Tibial nerve (tissue), 4 donors: ENCODE measurements at regions not wholly inside any gene's neighbourhood (a gene's known extent, or its start where the extent isn't known, plus 50 kb on each side); places are given as distances from the start of the nearest gene placed in this dataset.

Experiments used
- EP300 ChIP-seq, 2 donors: sonication (generic); formaldehyde crosslinking; IDR thresholded peaks; one replicate each; pipeline ENCODE4 v1.6.1; 2017; ENCODE audit warnings: antibody characterized with exemption in 2 of 2, mild to moderate bottlenecking in 1 of 2
- POLR2A ChIP-seq, 2 donors: fragments of 450-650 bp; IDR thresholded peaks; one replicate each; pipeline ENCODE4 v1.6.1; 2017; ENCODE audit warnings: antibody characterized with exemption in 2 of 2, mild to moderate bottlenecking in 2 of 2, moderate library complexity in 2 of 2
- TF ChIP-seq, protein P1 (sequence below), 5 experiments: fragments of 200-600 bp in 3 of 5; fragments of 450-650 bp in 2 of 5; sonication (generic) in 3 of 5; IDR thresholded peaks; one replicate each; pipeline ENCODE4 v1.5.1; 2016 to 2019; ENCODE audit warnings: antibody characterized with exemption in 5 of 5, mild to moderate bottlenecking in 3 of 5, moderate library complexity in 2 of 5

DNA sequence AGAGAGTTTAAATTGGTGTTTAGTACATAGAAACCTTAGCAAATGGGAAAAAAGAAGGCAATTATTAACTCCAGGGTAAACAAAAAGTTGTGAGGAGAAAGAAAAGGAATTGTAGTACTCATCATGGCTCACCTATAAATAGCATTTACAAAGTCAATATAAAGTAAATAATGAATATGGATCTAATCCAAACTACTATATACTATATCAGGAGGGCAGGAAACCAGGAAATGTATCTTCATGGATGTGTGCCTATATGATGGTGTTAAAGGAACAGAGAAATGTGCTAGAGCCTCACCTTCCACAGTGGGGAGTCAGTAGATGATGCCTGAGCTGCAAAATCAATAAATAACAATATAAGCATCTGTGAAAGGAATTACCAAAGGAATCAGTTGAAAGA is 208.9 kb downstream of the FAM43A start:
- TF ChIP-seq, protein P1, sequence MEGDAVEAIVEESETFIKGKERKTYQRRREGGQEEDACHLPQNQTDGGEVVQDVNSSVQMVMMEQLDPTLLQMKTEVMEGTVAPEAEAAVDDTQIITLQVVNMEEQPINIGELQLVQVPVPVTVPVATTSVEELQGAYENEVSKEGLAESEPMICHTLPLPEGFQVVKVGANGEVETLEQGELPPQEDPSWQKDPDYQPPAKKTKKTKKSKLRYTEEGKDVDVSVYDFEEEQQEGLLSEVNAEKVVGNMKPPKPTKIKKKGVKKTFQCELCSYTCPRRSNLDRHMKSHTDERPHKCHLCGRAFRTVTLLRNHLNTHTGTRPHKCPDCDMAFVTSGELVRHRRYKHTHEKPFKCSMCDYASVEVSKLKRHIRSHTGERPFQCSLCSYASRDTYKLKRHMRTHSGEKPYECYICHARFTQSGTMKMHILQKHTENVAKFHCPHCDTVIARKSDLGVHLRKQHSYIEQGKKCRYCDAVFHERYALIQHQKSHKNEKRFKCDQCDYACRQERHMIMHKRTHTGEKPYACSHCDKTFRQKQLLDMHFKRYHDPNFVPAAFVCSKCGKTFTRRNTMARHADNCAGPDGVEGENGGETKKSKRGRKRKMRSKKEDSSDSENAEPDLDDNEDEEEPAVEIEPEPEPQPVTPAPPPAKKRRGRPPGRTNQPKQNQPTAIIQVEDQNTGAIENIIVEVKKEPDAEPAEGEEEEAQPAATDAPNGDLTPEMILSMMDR (IDR thresholded peaks at IDR 0.05), result no peak
- TF ChIP-seq POLR2A (IDR thresholded peaks at IDR 0.05) (no peak), EP300 (IDR thresholded peaks at IDR 0.05) (no peak)
